Heart left ventricle (tissue), 13 donors: ENCODE measurements at regions not wholly inside any gene's neighbourhood (a gene's known extent, or its start where the extent isn't known, plus 50 kb on each side); places are given as distances from the start of the nearest gene placed in this dataset.

Experiments
- CTCF ChIP-seq, 12 donors: fragments of 200-600 bp; sonication (generic) in 4 of 12; IDR thresholded peaks; one replicate each; pipeline versions ENCODE4 v1.5.0 to v1.8.0; 2018 to 2022; ENCODE audit warnings: antibody characterized with exemption in 12 of 12, mild to moderate bottlenecking in 5 of 12
- POLR2A ChIP-seq, 2 donors: fragments of 450-650 bp; IDR thresholded peaks; one replicate each; pipeline ENCODE4 v1.6.1; 2017; ENCODE audit warnings: antibody characterized with exemption in 2 of 2, mild to moderate bottlenecking in 2 of 2, moderate library complexity in 2 of 2
- donor health status: ischemic (EF 13 %, LVEDD 7.1; RV severe dilation, severe dysfunction).
- donor health status: DM: no; HTN: yes; CAD: no.
- donor health status: DM: no; HTN: no; CAD: no.
- donor health status: ischemic (EF 25% LVEDD 6.9; RV normal size, moderate dysfunction).
- donor health status: ischemic (EF 25% LVEDD 5.7; RV mildly dilated, moderate dysfunction).
- donor health status: ischemic (EF 35%, LVEDD 5.7; RV mildly dilated, moderate dysfunction).
- donor health status: nonischemic (EF 11% LVEDD 7.7; RV severe dilation, severe dysfunction).
- donor health status: DM: yes; HTN: yes; CAD: no.
- donor health status: PGD.
- donor health status: ischemic (EF 29% LVEDD 5.4; RV normal size, mild dysfunction).
- donor health status: nonischemic (EF 23%, LVEDD 6.1; RV moderate dilation, normal function).

- TF ChIP-seq POLR2A (IDR thresholded peaks at IDR 0.05) (no peak), CTCF (IDR thresholded peaks at IDR 0.05) (no peak)
These were observed 150.4 kb upstream of the PCDH10 start for GRCh38 chr4:132998585-132999230.
